ENCODE measurements at regions not wholly inside any gene's neighbourhood (a gene's known extent, or its start where the extent isn't known, plus 50 kb on each side); places are given as distances from the start of the nearest gene placed in this dataset.

- DNase-seq = no peak
Observed at GRCh38 chr1:193504920-193505319, 318.5 kb upstream of the B3GALT2 start.

- no peak for DNase-seq
Observed at GRCh38 chr1:193498088-193498655, 311.8 kb upstream of the B3GALT2 start.

- DNase-seq = no peak
Observed at GRCh38 chr1:193494368-193494767, 308.0 kb upstream of the B3GALT2 start.

- no peak for DNase-seq
Observed at GRCh38 chr1:193489191-193489590, 302.8 kb upstream of the B3GALT2 start.

- no peak for DNase-seq
Observed at GRCh38 chr1:193487722-193488121, 301.3 kb upstream of the B3GALT2 start.

- no peak for DNase-seq
Observed at GRCh38 chr1:193486671-193487229, 300.3 kb upstream of the B3GALT2 start.

- DNase-seq = no peak
Observed at GRCh38 chr1:193480755-193481154, 294.3 kb upstream of the B3GALT2 start.

GRCh38 chr1:193479187-193479586, 292.8 kb upstream of the B3GALT2 start:
- DNase-seq = peak; percentile 69

GRCh38 chr1:193476748-193477147, 290.3 kb upstream of the B3GALT2 start:
- DNase-seq = no peak

- DNase-seq = no peak
Observed at GRCh38 chr1:193473932-193474331, 287.5 kb upstream of the B3GALT2 start.

- DNase-seq = no peak
Observed at GRCh38 chr1:193472838-193473398, 286.5 kb upstream of the B3GALT2 start.

- DNase-seq = no peak
Observed at GRCh38 chr1:193472430-193472829, 286.0 kb upstream of the B3GALT2 start.

GRCh38 chr1:193471981-193472380, 285.6 kb upstream of the B3GALT2 start:
- DNase-seq = no peak

GRCh38 chr1:193463326-193463932, 277.0 kb upstream of the B3GALT2 start:
- DNase-seq = no peak

GRCh38 chr1:193462629-193463320, 276.4 kb upstream of the B3GALT2 start:
- DNase-seq = no peak

GRCh38 chr1:193458628-193459027, 272.2 kb upstream of the B3GALT2 start:
- no peak for DNase-seq

- DNase-seq = no peak
Observed at GRCh38 chr1:193457676-193458075, 271.3 kb upstream of the B3GALT2 start.

GRCh38 chr1:193456811-193457280, 270.4 kb upstream of the B3GALT2 start:
- no peak for DNase-seq

GRCh38 chr1:193451606-193452005, 265.2 kb upstream of the B3GALT2 start:
- no peak for DNase-seq

GRCh38 chr1:193451001-193451400, 264.6 kb upstream of the B3GALT2 start:
- no peak for DNase-seq

- peak; percentile 59 for DNase-seq
Observed at GRCh38 chr1:193448682-193449461, 262.5 kb upstream of the B3GALT2 start.

- DNase-seq = no peak
Observed at GRCh38 chr1:193443886-193444285, 257.5 kb upstream of the B3GALT2 start.

- no peak for DNase-seq
Observed at GRCh38 chr1:193438771-193439170, 252.4 kb upstream of the B3GALT2 start.
